OCI-M2 (cell line): ENCODE measurements at regions not wholly inside any gene's neighbourhood (a gene's known extent, or its start where the extent isn't known, plus 50 kb on each side); places are given as distances from the start of the nearest gene placed in this dataset.

Experiments
- DNase-seq: peaks from one replicate; lab custom pipeline; 2025; ENCODE audit not compliant: unreplicated experiment; lab: John Stamatoyannopoulos, UW

DNA sequence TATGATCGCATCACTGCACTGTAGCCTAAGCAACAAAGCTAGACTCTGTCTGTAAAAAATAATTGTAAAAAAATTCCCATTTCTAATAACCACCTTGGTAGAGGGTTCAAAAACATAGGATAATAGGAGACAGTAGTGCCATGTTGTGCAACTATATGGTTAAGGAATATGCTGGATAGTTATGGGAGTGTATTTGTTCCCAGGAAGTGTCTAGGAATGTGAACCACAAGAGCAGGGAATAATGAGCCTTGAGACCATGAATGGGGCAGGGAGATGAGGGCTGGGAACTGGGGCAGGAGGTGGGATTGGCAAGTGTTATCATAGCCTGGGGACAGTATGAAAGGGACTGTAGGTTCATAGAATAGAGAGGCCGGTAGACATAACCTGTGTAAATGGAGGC lies 50.4 kb downstream of the RUSC2 start:
- DNase-seq: no peak

DNA sequence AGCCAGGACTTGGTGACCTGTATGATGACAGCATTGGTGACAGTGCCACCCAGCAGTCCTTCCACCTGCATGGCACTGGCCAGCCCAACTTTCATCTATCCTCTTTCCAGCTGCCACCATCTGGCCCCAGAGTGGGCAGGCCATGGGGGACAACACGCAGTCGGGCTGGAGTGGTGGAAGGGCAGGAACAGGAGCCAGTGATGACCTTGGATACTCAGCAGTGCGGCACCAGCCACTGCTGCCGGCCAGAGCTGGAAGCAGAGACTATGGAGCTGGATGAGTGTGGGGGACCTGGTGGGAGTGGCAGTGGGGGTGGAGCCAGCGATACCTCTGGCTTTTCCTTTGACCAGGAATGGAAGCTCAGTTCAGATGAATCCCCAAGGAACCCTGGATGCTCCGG lies 56.9 kb downstream of the RUSC2 start:
- no peak for DNase-seq

DNA sequence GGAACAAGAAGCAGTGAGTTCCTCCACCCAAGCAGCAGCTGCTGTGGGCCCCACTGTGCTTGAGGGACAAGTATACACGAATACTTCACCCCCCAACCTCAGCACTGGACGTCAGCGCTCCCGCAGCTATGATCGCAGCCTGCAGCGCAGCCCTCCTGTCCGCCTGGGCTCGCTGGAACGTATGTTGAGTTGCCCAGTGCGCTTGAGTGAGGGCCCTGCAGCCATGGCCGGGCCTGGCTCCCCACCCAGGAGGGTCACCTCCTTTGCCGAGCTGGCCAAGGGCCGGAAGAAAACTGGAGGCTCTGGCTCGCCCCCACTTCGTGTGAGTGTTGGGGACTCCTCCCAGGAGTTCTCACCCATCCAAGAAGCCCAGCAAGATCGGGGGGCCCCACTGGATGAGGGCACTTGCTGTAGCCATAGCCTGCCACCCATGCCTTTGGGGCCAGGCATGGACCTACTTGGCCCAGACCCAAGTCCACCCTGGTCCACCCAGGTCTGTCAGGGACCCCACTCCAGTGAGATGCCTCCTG lies 57.1 kb upstream of the TESK1 start:
- no peak for DNase-seq

DNA sequence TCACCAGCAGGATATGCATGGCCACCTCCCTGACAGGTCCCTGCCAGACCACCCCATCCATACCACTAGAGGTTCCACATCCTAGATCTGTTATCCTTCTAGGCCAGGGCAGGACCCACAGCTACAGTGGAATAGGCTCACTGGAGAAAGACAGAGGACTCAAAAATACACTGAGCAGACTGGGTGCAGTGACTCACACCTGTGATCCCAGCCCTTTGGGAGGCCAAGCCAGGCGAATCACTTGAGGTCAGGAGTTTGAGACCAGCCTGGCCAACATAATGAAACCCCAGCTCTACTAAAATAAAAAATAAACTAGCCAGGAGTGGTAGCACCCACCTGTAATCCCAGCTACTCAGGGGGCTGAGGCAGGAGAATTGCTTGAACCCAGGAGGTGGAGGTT lies 56.5 kb upstream of the TESK1 start:
- no peak for DNase-seq

DNA sequence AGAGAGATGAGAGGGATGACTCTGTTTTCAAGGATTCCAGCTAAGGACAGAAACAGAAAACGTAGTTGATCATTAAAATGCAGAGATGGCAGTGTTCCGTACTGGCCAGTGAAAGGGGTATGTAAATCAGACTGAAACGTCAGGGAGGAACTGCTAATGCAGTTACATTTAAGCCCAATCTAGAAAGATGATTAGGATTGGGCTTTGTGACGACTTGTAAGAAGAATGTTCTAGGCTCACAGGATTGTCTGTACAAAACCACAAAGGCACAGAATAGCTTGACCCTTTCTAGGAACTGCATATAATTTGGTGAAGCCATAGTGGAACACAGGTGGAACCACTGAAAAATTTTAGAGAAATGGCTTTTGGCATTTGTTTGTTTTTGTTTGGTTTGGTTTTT lies 55.6 kb upstream of the TESK1 start:
- no peak for DNase-seq

DNA sequence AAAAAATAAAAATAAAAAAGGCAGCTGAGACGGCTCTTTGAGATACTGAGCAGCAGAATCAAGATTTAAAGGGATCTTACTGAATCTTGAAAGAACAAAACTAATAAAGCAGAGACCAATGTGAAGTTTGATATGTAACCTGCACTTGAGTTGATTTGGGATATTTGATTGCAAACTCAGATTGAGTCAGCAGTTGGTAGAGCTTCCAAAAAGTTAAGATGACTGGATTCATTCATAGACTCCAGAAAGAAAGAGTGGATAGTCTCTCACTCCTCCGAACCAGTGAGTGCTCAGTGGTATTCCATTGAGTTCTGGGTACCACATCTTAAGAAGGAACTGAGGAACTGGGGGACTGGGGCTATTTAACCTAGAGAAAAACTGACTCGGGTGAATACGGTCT lies 52.7 kb upstream of the TESK1 start:
- DNase-seq: no peak

DNA sequence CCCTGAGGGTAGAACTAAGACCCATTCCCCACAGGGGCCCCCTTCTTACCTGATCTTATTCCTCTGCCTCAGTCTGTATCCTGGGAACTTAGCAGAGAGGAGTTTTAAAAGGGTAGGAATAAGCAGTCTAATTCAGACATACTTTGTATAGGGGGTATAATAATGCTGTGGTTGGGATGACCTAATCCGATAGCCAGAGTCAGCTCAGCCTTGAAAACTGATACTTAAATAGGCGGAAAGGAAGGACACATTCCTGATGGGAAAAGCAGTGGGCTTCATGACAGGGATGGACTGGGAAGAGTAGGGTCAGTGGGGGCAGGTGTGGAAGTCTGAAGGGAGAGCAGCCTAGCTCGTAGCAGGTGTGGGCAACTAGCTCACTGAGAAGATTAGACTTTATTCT lies 52.2 kb upstream of the TESK1 start:
- DNase-seq: no peak

DNA sequence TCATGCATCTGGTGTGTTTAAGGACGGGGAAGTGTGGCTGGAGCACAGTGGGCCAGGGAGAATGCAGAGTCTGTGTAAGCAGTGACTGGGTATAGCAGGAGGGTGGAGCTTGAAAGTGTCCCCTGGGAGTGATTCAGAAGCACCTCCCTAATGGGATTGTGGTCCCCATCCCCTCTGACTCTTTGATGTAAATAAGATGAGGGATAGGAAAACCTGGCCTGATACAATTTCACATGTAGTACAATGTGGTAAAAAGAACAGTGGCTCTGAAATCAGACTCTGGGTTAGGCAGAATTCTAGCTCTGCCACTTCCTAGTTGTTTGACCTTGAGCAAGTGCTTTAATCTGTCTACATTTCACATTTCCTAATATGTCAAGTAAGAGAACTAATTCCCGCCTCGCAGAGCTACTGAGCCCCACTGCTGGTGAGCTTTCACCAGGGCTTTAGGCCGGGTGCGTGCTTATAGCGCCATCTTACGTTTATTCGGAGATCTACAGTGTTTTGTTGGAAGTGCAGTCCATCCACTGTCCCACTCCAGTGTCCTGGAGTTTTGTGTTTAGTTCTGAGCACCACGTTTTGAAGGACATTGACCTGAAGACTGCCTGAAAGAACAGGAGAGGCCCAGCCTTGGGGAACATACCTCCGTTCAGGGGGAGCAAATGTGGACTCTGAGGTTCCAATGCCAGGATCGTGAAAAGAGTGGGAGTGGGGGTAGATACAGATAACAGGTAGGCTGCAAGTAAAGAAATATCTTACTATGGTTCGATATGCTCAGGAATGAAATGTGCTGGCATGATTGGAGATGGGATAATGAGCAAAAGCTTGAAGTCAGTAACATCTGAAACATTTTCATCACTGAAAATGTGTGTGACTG lies 51.2 kb upstream of the TESK1 start:
- peak; percentile 22 for DNase-seq

DNA sequence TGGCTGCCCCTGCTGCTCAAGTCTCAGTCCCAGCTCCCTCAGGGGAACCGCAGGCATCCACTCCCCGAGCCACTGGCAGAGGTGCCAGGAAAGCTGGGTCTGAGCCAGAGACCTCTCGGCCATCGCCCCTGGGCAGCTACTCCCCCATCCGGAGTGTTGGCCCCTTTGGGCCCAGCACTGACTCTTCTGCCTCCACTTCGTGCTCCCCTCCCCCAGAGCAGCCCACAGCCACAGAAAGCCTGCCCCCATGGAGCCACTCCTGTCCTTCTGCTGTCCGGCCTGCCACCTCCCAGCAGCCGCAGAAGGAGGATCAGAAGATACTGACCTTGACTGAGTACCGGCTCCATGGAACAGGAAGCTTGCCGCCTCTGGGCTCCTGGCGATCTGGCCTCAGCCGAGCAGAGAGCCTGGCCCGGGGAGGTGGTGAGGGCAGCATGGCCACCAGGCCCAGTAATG lies 49.8 kb upstream of the TESK1 start:
- no peak for DNase-seq
